Calu3 (cell line): ENCODE measurements at regions not wholly inside any gene's neighbourhood (a gene's known extent, or its start where the extent isn't known, plus 50 kb on each side); places are given as distances from the start of the nearest gene placed in this dataset.

Source experiments
- BruUV-seq: library from RNA; stranded (reverse); fragments of 400-500 nt; replicated peaks from 2 replicates; lab custom pipeline; 2021; lab: Mats Ljungman, UMichigan
- CTCF ChIA-PET: fragments of 300-600 bp; sonication (Branson Sonifier 250); formaldehyde crosslinking; loops from one replicate; lab custom pipeline; 2022; ENCODE audit warnings: antibody characterized with exemption; lab: Charles Lee
- DNase-seq: peaks from one replicate; pipeline ENCODE4 v3.0.0; 2022
- H3K27ac Mint-ChIP-seq: one replicate; pipeline ENCODE4 v1.8.0; 2022; ENCODE audit warnings: mixed read lengths; ENCODE audit not compliant: unreplicated experiment
- H3K27me3 Mint-ChIP-seq: one replicate; pipeline ENCODE4 v1.8.0; 2022; ENCODE audit warnings: mixed read lengths; ENCODE audit not compliant: unreplicated experiment
- H3K36me3 Mint-ChIP-seq: one replicate; pipeline ENCODE4 v1.8.0; 2022; ENCODE audit warnings: mild to moderate bottlenecking, moderate library complexity, mixed read lengths; ENCODE audit not compliant: insufficient read depth, unreplicated experiment
- H3K4me1 Mint-ChIP-seq: one replicate; pipeline ENCODE4 v1.8.0; 2022; ENCODE audit warnings: mild to moderate bottlenecking, low read depth, mixed read lengths; ENCODE audit not compliant: unreplicated experiment
- H3K4me3 Mint-ChIP-seq: one replicate; pipeline ENCODE4 v1.8.0; 2022; ENCODE audit warnings: mild to moderate bottlenecking, low read depth, moderate library complexity, mixed read lengths; ENCODE audit not compliant: unreplicated experiment
- H3K9me3 Mint-ChIP-seq: one replicate; pipeline ENCODE4 v1.8.0; 2022; ENCODE audit warnings: low read depth, mixed read lengths; ENCODE audit not compliant: unreplicated experiment
- CTCF ChIP-seq: fragments of 200-600 bp; IDR thresholded peaks from one replicate; pipeline ENCODE4 v1.8.0; 2022; ENCODE audit warnings: antibody characterized with exemption; ENCODE audit not compliant: unreplicated experiment
- intact Hi-C: fragments of 100-400 bp; cut with micrococcal nuclease; formaldehyde crosslinking; loops from one replicate; pipeline ENCODE4 v1.10.0; 2022; ENCODE audit not compliant: unreplicated experiment

DNA sequence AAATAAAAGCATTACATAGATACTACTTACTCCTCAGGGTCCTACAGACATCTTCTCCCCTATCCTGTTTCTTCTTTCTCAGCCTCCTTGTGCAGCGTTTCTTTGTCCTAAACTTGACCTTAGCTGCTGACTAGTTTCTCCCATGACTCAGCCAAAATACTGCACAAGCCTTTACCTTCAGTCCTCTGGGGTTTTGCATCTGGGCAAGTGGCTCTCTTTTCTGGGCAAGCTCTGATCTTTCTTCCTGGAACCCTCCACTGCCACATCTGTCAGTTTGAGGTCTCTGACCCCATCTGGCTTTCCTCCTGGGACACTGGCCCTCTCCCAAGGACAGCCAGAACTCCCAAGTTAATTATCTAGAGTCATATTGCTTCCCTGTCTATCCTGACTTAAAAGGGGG, 838.4 kb downstream of the DHX35 start:
- TF ChIP-seq CTCF: no peak
- no peak for DNase-seq
- intact Hi-C loops: no loop called here
- BruUV-seq: no TSS peak
- H3K4me1 Mint-ChIP-seq: no peaks in the 10 kb centered on the region
- H3K27me3 Mint-ChIP-seq: no peaks in the 10 kb centered on the region
- CTCF ChIA-PET: no interaction called here
- H3K36me3 Mint-ChIP-seq: no peaks in the 10 kb centered on the region
- peaks cover 10% of the 10 kb centered on the region for H3K9me3 Mint-ChIP-seq
- no peak overlapping the region for H3K4me3 Mint-ChIP-seq
- H3K27ac Mint-ChIP-seq: no peak overlapping the region

DNA sequence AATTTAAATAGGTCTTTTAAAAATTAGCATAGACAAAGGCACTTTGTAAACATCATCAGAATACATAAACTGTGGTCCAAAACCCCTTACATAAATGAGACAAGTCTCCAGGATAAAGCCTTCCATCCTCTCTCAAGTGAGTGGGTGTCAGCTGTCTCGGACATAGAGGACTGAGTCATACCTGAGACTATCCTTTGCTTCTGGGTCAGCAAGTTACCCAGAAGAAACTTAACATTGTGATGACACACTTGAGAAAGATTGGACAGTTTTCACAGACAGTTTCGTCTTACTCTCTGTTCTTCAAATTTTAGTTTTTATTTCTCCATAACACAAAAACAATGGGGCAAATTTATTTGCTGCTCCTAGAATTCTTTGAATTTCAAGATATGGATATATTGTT, 838.0 kb downstream of the DHX35 start:
- no peak for TF ChIP-seq CTCF
- Mint-ChIP-seq H3K9me3 (peaks cover 10% of the 10 kb centered on the region), H3K36me3 (no peaks in the 10 kb centered on the region), H3K4me3 (no peak overlapping the region), H3K4me1 (no peaks in the 10 kb centered on the region), H3K27ac (no peak overlapping the region), H3K27me3 (no peaks in the 10 kb centered on the region)
- no peak for DNase-seq
- BruUV-seq: no TSS peak
- CTCF ChIA-PET: no interaction called here
- intact Hi-C loops: no loop called here

DNA sequence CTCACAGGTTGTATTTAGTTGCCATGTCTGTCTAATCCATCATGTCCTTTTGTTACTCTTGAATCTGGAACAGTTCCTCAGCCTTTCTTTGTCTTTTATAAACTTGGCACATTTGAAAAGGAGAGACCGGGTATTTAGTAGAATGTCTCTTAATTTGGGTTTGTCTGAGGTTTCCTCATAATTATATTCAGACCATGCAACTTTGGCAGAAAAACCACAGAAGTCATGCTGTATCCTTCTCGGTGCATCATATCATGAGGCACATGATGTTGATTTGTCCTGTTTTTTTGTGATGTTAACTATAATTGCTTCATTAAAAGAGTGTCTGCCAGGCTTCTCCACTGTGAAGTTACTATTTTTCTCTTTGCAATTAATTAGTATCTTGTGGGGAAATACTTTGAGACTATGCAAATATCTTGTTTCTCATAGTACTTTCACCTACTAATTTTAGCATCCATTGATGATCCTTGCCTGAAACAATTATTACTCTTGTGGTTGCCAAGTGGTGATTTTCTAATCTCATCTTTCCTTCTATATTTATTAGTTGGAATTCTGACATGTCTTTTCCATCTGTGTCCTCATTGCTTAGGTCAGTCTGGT, 837.3 kb downstream of the DHX35 start:
- BruUV-seq: no TSS peak
- no peak for TF ChIP-seq CTCF
- intact Hi-C loops: no loop called here
- Mint-ChIP-seq H3K9me3 (peaks cover 10% of the 10 kb centered on the region), H3K36me3 (no peaks in the 10 kb centered on the region), H3K4me1 (no peaks in the 10 kb centered on the region), H3K27ac (no peak overlapping the region), H3K27me3 (no peaks in the 10 kb centered on the region), H3K4me3 (no peak overlapping the region)
- DNase-seq: no peak
- CTCF ChIA-PET: no interaction called here

DNA sequence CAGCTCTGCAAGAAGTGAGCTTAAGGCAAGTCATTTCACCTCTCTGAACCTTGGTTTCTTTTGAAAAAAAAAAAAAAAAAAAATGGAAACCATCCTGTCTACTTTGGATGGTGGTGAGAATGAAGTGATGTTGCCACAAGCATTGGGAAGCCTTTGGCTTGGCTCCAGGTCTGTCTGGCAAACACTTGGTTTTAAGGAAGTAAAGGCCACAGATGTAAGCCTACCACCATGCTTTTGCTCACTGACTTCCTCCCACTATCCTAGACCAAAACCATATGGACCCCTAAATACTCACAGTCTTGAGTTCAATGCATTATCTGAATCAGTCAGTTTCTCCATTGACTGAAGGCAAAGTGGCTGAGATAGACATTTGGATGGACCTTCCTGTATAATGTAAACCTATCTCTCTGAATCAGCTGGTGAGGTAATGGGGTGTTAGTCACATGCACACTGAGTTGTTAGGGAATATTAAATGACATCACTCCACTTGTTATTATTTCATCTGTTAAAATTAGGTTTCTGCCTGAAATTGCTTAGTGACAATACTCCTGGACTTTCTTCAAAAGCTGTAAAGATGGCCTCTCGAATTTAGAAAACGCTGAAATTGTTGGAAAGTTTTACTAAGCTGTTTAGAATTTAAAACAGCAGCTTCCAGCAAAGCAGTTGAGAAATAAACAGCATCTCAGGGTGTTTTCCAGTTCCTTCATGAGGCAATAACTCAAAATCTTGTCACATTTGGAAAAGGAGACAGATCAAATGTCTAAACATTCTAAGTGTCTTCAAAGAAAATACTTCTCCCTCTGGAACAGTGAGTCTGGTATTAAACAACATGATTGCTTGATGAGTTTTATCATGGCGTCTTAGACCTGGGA, 833.5 kb downstream of the DHX35 start:
- H3K27ac Mint-ChIP-seq: no peak overlapping the region
- no peak for DNase-seq
- H3K4me1 Mint-ChIP-seq: no peaks in the 10 kb centered on the region
- BruUV-seq: no TSS peak
- peaks cover 14% of the 10 kb centered on the region for H3K9me3 Mint-ChIP-seq
- intact Hi-C loops: no loop called here
- no peak overlapping the region for H3K4me3 Mint-ChIP-seq
- H3K36me3 Mint-ChIP-seq: no peaks in the 10 kb centered on the region
- TF ChIP-seq CTCF: no peak
- CTCF ChIA-PET: interaction anchor here (0.6 kb wide), 1 partner anchor 1031 kb away, joined by 4 read pairs; no protein-coding TSS in a partner anchor
- no peaks in the 10 kb centered on the region for H3K27me3 Mint-ChIP-seq
